T-helper 2 cell (primary cell): ENCODE measurements at regions not wholly inside any gene's neighbourhood (a gene's known extent, or its start where the extent isn't known, plus 50 kb on each side); places are given as distances from the start of the nearest gene placed in this dataset.

ENCODE experiments used
- DNase-seq, 5 experiments: peaks; one replicate each; pipeline versions ENCODE4 v3.0.0 to v3.0.0-alpha.2; 2012 to 2022

DNA sequence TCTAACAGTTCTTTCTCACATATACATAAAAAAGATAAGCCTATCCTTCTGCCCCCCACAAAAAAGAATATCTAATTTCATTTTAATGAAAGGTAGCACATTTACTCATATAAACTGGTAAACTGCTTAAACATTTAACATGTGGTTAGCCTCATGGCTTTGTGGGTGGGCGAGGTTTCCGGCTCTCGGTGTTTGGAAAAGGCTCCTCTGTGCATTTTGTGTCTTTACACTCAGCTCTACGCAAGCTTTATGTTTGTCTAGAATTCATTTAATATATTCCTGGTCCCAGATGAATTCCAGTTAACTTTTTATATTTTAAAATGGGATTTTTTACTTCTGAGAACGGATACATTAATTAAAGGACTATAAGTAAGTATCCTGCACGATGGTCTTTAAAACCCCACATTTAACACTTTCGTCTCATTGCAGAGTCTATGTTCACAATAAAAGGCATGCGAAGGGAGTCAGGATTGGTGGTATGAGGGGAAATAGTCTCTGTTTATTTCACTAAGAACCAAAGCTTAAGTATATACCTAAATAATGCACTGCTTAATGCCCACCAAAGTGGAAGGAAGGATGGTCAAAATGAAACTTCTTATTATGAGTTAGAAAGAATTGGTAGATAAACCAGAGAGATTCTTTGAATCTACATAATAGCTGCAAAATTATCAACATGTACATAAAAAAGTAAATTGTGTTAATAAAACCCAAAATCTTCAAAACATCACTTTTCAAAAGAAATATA, 197.2 kb downstream of the CRPPA start:
- DNase-seq, result peak in 2 of 5 experiments; percentile 35 to 62

DNA sequence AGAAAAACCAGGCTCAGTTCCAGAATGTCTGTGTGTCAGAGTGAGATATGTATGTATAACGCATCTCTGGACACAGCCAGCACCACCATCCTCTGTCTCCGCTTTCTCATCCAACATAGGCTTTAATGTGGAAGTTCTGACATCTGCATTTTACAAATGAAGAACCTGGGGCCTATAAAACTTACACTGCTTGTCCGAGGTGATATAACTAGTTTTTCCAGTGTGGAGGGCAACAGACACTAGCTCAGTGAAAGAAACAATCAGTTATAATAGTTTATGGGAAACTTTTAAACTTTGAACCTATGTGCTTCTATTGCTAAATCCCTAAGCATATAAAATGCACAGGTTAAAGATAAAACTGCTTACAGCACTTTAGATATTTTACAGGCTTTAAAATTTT, 208.7 kb downstream of the CRPPA start:
- DNase-seq, result no peak

DNA sequence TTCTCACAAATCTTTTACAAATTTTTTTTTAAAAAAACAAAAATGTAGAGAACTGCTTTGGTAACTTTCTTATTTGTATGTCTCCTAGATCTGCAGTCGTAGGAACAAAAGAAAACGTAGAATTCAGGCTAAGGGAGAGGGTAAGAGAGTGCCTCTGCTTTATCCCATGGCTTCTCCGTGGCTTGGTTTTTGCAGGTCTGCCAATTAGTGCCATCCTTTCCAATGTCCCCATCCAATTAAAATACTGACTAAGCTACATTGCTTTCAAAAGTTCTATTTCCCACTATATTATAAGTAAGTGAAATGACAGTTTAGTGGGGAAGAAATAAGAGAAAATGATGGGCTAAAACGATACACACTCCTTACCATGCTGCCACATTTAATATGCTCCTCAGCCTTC, 209.3 kb downstream of the CRPPA start:
- DNase-seq, result no peak

DNA sequence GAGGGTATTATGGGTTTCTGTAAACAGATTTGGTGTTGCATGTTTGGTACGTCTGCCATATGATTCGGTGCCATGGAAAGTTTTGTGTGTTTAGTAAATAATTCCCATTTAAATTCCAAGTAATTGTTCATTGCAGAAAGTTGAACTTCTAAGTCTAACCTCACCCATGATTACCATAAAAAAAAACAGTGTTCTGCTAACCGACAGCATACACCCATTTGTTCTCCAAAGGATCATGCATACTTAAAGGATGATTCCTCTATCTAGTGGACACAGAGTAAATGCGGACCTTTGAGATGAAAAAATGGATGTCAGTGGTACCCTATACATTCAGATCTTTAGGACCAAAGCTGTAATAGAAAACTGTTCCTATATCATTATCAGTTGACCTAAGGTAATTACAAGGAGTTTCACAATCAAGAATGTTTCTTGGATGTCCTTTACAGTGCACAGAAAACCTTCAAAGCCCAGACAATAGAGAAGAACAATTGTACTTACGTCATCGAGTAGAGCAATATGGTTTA, 209.9 kb downstream of the CRPPA start:
- no peak for DNase-seq

DNA sequence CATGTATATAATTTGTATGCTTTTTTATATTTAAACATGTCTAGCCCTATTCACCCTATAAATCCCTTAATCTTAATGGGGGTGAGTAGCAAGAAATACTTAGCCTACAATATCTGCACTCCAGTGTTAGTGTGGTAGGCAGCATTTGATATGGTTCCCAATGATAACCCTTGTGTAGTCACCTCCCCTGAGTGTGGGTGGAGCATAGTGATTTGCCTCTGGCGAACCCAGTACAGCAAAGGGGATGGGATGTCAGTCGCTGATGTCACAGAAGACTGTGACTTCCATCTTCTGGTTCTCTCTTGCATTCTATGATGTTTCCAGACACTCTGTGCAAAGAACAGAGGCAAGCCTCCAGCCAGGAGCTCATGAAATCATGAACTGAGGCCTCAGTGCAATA, 211.2 kb downstream of the CRPPA start:
- DNase-seq, result no peak

DNA sequence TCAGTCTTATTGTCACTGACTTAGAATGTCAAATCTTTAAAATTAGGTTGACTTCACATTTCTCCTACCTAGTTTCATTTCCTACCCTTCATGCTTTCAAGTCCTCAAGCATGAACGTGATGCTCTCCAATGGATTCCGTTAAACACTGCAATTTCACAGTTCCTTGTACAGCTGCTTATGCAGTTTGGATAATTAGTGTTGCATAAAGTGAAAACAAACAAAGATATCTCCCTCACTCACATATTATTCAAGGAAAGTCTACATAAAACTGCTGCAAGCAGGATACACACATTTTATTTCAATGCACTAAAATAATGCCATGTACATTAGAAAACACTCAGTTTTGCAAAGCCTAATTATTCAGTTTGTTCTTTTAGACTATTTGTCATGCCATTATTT, 214.0 kb downstream of the CRPPA start:
- DNase-seq, result no peak

DNA sequence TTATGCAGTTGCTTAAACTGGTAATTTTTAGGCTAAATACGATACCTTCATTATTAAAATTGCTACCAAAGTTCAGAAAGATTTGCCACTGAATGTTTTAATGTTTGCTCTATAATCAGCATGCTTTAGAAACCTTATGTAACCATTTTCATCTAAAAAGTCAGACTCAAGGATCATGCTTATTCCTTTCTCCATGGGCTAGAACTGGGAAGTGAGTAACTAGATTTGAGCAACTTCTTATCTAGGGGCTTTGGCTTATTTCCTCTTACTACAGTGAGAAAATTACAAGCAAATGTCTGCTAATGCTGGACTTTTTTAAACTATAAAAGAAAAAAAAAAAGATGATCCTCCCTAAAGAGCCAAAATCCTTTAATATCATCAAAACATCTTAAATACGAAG, 215.9 kb downstream of the CRPPA start:
- no peak for DNase-seq

DNA sequence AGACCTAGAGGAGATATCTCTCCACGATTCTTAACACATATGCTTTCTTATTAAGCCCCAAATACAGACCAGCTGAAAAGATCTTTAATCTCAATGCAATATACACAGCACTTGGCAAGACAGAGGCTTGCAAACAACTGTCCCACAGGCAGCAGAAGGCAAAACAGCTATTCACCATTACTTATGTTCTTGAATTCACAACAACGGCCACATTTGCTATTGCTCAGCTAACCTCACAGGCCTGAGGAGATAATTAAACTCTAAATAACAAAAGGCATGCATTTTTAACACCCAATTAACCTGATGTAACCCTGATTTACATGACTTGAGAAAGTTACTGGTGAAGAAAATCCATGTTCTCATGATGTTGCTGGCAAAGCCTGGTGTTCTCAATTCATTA, 216.4 kb downstream of the CRPPA start:
- no peak for DNase-seq

DNA sequence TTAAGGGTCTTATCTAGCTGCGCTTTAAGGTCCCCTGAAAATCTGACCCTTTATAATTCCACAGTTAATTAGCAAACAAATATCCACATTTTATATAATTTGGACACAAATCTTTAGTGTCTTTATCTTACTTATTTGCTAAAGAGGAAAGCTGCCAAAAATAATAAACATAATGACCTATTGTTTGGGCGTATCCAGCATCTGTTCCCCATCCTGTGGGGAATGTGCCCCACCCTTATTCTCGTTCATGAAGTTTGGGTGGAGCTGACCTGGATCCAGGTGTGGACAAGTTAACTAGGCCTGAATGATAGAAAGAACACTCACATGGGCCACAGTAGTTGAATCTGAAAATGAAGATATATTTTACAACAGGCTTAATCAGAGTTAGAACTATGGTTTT, 218.3 kb downstream of the CRPPA start:
- DNase-seq, result no peak

DNA sequence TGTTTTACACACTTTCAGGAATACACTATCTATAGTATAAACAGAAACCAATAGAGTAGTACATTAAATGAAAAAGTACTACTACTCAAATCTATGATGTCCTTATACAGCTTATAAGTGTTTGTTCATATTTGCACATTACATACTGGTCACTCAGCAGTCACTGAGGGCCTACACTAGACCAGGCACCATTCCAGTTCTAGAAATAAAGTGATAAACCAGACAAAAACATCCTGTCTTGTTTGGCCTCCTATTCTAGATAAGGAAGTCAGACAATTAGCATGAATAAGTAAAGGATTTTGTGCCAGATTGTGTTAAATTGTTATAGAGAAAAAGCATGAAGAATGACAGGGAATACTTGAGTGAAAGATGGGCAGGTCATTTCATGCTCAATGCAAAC, 219.0 kb downstream of the CRPPA start:
- DNase-seq, result no peak

DNA sequence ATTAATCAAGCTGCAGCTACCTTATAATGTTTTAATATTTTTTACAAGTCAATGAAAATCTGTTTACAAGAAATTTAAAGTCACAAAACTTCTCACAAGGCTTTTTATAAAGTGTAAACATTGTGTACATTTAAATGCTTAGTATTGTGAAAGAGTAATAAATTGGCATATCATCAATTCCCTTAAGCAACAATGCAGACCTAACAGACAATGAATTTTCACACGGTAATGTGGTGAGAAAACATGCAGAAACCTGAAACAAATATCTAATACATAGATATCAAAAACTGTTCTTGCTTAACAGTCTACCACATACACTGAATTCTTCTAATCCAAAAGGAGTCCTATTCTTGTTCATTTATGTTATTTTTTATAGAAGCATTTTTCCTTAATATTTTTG, 220.7 kb downstream of the CRPPA start:
- DNase-seq, result no peak

DNA sequence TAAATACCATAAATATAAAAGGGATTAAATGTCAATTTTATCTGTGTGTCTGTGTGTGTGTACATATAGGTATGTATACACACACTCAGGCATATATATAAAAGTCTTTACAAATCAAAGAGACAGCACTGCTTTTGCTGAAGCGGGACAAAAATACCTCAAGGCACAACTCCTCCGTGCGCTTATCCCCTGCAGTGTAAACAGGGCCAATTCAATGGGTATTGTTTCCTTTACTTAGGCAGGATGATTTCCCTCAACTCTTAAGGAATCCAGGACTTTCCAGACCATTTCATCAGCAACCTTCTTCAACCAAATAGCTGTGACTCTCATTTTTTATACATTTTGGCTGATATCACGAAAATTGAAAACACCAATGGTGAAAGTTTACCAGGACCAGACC, 227.7 kb downstream of the CRPPA start:
- DNase-seq, result no peak

DNA sequence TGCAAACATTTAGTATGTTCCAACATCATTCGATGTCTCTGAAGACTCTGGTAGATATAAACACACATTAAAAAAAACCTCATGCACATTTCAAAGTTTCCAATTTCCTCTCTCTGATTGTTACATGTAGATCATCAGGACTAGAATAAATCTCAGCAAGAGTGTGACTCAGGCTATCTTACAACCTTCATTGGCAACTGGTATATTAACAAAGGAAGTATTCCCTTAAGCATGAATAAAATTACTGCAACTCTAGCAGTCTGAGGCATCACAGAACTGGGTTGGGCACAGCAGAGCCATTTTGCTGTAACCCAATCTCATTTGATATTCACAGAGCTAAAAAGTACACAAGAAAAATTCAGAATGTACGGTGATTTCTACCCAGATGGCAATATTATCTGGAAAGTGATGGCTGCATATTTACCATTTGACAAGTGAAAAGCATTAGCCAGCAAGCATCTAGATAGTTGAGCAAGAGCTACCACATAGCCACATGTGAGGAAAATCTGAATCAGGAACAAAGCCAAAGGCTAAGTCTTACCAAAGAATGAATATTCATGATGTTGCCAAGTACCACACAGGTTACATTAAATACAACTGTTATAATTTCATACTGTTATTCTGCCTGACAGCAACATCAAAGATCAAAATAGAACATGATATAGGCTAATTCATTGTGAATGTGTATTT, 232.2 kb downstream of the CRPPA start:
- DNase-seq, result no peak

DNA sequence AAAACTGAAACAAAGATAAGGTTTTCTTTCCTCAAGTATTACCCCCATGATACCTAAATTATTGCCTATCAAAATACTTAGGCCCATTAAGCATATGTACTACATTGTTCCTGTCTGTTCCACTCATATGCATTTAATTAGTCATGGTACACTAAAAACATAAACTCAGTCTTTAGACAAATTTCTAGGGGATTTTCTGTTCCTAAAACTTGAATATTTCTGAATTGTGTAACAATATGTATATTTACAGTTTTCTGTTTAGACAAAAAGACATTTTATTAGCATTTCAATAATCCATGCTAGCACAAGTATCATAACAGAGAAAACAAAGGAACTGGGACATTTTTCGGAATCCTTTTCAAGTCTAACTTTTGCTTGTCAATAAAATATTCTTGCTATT, 234.2 kb downstream of the CRPPA start:
- DNase-seq, result no peak

DNA sequence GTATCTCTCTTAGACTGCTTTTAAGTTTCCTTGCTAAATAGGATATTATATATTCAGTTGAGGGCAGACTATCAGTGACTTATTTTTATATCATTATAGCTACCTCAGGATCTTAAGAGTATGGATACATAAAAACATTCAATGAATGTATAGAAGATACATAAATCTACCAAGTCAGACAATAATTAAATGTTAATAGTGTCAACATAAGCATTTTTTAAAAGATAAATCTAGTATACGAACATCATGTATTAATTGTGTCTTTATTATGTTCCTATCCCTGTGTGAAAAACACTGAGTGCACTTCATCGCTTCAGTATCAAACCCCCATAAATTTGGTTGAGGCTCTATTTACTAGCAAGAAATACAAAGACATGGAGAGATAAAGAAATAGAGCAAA, 242.8 kb downstream of the CRPPA start:
- no peak for DNase-seq

DNA sequence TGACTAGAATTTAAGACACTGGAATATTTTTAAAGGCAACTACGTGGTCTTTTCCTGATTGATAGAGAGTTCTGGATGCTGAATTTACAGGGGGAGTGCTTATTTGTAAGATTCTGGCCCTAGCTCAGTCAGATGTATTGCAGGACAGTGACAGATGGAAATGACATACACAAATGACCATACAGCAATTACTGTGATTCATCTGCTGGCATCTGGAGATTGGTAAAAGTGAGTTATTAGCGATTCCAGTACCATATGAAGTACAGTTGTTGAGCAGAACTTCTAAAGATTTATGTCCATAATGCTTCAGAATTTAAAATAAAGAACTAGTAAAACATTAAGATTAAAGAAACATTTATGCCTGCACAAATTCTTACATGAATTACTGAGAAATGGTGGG, 243.2 kb downstream of the CRPPA start:
- no peak for DNase-seq

DNA sequence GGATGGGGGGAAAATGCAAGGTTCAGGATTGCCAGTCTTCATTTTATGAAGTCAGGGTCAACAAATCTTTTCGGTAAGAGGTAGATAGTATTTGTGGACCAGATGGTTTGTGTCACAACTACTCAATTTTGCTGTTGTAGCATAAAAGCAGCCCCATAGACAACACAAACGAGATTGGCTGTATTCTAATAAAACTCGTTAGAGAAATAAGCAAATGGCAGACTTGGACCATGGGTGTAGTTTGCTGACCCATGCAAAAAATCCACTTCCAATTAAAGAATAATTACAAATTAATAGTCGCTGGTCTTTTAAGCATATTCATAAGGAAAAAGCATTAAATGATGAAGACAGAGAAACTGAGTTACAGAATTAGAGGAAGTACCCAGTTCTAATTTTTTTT, 247.1 kb downstream of the CRPPA start:
- DNase-seq, result no peak

DNA sequence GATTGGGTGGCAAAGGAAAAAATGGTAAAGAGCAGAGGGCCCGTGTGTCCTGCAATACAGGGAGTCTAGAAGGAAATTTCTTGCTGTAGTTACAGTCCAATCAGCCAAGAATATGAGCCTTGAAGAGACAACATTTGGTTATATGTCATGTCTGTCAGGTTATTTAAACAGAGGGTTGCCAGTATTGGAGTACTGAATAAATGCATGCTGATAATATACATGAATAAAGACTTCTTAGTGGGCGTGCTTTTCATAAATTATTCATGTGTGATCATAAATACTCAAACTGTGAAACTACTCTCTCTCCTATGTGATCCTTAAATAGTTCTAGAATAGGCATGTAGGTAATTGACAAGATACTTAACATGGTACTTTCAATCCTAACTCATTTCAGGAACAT, 249.0 kb downstream of the CRPPA start:
- no peak for DNase-seq

DNA sequence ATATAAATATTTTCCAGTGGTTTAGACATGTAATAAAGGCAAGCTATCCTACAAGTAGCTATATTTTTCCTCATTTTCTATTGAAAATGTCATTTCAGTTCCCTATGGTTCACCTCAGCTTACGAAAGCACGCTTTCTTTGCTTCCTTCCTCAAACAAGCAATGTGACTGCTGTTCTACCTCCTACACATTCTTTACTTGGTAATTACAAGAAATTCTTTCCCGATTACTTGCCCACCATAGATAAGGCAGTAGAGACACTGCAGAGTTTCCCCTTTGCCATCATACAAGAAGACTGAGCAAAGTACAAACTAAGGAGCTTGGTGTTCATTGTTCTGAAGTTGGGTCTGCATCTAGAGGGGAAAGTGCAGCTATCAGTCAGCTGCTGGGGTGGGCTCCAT, 249.4 kb downstream of the CRPPA start:
- DNase-seq, result no peak

DNA sequence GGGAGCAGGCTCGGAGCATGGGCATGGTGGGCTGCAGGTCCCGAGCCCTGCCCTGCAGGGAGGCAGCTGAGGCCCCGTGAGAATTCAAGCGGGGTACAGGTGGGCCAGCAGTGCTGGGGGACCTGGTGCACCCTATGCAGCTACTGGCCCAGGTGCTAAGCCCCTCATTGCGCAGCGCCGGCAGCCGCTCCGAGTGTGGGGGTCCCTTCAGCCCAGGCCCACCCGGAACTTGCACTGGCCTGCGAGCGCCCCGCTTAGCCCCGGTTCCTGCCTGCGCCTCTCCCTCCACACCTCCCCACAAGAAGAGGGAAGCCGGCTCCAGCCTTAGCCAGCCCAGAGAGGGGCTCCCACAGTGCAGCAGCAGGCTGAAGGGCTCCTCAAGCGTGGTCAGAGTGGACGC, 250.7 kb downstream of the CRPPA start:
- DNase-seq, result no peak

DNA sequence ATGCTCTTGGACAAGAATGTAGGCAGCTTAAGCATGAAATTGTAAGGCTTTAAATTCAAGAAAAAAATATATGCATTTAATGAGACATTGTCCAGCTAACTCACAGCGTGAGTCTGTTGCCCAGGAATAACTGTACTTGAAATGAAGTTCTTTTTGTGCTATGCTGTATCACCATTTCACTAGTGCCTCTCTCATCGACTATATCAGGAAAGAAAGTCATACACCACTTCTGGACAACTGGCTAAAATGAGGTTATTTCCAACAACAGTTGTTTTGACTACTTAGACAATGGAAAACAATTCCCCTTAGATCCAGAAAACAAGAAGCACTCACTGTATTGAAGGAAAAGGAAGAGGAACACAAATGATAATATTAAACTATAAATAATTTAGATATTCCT, 251.8 kb downstream of the CRPPA start:
- no peak for DNase-seq

DNA sequence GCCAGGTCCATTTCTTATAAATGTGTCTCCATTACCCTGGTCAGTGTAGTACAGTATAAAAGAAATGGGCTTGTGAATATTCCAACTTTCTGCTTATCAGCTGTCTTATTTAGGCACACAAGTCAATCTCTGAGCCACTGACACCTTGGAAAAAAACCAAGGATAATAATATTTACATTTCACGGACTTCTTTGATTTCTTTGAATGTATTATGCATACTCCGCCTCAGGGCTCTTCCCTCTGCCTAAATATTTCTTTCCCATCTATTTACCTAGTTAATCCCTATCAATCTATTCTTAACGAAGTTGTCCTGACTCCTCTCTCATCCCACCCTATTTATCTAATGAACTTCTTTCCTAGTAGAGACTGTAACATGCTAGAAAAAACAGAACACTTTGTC, 253.8 kb downstream of the CRPPA start:
- DNase-seq, result no peak

DNA sequence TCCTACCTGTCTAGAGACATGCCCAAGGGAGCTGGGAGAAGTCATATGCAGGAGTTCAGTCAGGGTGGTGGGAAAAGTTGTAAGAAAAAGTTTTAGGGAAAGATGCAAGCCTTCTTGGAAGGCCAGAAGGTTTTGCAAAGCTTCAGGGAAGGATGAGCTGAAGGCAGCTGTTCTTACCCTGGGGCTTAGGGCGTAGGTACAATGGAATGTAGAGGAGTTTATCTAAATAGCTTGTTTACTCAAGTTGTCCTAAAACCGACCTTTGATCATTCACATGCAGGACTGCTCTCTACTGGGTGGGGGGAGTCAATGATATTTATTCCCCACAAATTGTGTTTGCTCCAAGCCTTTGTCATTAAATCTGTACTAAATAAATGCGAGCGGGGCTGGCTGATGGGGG, 277.0 kb downstream of the CRPPA start:
- no peak for DNase-seq

DNA sequence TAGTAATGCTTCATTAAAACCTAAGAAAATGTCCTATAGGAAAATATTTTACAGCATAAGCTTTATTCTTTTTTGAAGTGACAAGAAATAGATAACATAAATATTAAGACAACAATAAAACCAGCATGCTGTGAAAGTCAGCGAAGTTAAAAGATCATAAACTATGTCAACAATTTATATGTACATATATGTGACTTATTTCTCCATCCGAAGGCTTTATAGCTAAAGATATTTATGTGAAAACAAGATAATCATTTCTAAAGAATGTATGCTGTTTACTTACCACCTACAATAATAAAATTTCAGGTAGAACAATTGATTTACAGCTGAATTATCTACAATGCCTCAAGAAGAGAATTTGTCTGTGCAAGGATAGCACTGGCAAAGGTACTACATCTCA, 283.4 kb downstream of the CRPPA start:
- DNase-seq, result no peak

DNA sequence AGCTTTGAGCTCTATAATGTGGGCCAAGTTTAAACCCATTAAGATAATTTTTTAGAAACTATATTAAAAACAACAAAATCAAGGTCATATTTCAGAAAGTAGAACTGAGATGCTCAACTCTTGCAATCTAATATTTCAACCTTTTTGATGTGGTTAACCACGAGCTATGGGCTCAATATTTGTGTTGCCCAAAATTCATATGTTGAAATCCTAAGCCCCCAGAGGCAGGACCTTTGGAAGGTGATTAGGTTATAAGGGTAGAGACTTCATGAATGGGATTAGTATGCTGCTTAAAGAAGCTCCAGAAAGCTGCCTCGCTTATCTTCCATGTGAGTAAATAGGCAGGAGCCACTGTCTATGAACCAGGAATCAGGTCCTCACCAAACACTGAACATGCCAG, 284.4 kb downstream of the CRPPA start:
- DNase-seq, result no peak
